ENCODE measurements at regions not wholly inside any gene's neighbourhood (a gene's known extent, or its start where the extent isn't known, plus 50 kb on each side); places are given as distances from the start of the nearest gene placed in this dataset.

DNA sequence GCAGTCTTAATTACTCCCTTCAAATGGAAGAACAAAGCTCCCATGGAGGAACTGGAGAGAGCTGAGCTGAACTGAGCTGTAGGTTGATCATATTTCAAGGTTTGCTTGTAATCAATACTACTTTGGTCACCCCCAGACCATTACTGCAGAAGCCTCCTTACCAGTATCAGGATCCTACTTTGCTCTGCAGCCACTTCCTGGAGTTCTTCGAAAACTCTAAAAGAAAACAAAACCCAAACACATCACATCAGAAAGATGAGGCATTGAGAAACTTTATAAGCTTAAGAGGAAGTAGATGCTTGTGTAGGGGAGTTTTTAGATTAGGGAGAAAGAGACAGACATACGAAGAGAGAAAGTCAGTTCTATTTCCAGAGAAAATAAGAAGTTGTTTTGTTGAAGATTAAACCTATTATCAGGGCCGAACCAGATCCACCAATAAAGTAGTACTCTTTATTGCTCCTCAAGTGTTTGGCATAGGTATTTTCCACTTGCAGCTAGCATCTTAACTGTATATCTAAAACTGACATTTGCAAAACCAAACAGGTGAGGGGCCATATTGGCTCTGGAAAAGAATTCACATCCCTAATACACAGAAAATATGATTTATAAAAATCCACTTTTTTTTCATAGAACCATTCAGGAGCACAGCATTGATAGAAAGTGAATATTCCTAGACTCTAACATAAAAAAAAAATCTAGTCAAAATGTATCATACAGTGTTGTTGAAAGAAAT lies 166.9 kb upstream of the KLF7 start:
- DNase-seq = no peak

DNA sequence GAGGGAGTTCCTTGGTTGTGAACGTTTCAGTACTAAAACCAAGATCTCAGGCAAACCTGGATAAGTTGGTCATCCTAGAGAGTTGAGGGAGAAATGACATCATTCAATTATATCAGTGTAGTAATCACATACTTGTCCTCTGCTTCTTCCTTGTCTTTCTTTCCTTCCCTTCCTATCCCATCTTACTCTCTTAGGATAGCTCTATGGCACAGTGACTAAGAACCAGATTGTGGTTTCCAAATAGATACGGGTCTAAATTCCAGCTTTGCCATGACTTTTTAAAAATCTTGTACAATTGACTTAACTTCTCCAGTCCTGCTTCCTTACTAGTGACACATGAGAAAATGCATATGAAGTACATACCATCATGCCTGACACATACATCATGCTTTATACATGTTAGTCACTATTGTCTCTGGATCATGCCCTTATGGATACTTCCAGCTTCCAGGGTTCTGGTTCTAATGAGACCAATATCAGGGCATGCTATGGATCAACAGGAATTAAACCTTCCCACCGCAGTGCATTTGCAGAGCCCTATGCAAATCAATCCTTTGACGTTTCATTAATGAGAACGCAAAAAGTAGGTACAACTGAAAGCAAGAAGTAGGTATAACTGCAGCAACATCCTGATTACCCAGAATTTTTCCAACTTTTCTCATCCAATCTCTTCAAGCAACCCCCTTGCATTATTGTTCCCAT lies 168.0 kb upstream of the KLF7 start:
- no peak for DNase-seq

GRCh38 chr2:207334301-207334623 lies 168.5 kb upstream of the KLF7 start:
- no peak for DNase-seq

GRCh38 chr2:207334624-207335371 lies 169.1 kb upstream of the KLF7 start:
- peak; percentile 57 for DNase-seq

DNA sequence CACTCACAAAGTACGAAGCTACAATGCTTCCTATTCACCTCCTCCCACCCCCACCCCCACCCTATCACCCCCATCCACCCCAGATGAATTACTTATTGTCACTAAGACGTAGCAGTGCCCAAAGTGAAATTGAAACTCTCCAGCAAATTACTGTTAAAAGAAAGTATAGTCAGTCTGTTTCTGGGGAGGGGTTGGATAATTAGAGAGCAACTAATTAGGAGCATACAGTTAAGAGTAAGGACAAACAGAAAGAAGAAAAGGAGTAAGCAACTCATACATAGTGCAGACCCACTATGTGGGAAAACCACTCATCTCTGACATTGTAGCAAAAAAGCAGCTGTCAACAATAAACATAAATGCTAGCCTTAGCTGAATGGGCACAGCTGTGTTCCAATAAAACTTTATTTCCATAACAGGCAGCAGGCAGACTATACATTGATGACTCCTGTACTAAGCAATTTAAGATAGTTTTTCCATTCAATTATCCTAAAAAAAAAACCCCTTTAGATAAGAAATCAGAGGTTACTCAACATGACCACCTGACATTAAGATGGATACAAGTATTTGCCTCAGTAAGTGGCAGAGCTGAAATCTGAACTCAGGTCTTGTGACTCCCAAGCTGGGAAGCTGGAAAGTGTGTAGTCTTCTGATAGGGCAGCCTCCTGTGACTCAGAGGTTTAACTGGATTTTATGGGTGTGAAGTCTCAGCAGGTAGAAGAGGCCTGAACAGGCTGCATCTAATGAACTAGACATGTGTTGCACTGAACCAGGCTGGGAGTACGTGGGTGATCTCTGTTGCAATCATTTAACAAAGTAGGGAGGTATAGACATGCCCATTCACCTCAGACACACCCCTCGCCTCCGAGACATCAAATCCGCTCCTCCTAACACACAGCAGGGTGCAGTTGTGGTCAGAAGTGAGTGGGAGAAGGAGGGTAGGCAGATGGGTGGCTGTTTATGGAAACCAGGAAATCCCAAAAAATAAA lies 171.8 kb upstream of the KLF7 start:
- peak; percentile 48 for DNase-seq

GRCh38 chr2:207338220-207338607 lies 172.5 kb upstream of the KLF7 start:
- peak; percentile 27 for DNase-seq

DNA sequence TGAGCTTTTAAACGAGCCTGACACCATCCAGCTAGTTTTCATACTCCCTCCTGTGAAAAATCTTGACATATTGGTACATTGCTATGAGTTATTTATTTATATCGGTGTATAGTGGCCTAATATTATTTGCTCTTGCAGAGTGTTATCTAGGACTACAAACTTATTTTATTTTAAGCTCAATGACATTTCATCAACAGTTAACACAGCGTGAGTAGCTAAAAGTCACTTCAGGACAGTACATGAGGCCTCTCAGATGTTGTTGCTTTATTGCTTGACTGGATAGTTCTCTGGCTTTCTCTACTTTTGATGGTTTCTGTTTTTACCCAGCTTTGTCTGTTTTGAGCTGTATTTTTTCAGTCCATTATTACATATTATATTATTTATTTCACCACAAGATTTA lies 172.9 kb upstream of the KLF7 start:
- no peak for DNase-seq

- no peak for DNase-seq
Observed at GRCh38 chr2:207341112-207341750, 175.5 kb upstream of the KLF7 start.

- DNase-seq = no peak
Observed at GRCh38 chr2:207341804-207342203, 176.1 kb upstream of the KLF7 start.

GRCh38 chr2:207344596-207345394 lies 179.0 kb upstream of the KLF7 start:
- peak; percentile 13 for DNase-seq

GRCh38 chr2:207351171-207351570 lies 178.6 kb upstream of the CREB1 start:
- DNase-seq = no peak

DNA sequence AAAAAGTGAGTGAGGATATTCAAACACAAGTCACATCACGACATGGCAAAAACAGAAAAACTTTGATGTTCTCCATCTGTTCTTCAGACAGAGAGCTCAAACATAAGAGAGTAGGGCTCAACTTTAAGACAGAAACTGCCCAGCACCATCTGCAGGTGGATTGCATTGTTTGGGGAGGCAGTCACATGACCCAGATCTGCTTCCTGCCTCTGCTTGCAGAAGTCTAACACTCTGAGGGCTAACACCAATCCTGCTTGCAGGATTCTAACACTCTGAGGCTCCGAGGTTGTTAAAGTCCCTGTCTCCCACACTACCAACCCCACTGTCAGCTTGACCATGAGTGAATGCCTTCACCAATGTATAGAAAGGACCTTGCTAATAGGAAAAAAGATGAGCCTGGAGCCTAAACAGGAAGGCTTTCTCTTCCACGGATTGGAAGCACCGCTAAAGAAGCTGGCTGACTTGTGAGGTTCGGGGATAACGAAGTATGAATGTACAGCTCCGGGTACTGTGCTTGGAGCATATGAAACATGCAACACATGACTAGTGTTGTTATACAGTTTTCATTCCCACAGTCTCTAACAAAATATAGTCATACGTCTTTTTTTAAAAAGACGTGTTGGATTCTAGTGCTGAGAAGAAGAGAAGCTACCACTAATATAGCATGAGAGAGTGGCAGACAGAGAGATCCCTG lies 176.6 kb upstream of the CREB1 start:
- DNase-seq = no peak

- no peak for DNase-seq
Observed at GRCh38 chr2:207353836-207354235, 175.9 kb upstream of the CREB1 start.

GRCh38 chr2:207354462-207354861 lies 175.3 kb upstream of the CREB1 start:
- no peak for DNase-seq

DNA sequence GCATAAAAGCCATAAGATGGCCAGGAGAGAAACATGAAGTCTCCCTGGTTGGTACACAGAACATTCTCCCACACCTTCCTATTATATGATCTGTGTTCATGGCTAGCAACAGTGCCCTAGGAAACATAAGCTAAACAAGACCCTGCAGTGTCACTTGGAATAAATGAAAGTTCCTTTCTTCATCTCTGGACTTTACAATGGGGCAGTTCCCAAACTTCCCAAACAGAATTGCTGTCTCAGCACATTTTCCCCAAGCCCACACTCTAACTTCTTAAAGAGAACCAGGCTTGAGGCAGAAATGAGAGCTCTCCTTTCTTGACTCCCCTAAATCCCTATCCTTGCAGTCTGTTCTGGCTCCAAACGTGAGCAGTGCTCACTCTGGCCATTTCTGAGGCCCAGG lies 173.2 kb upstream of the CREB1 start:
- no peak for DNase-seq

- no peak for DNase-seq
Observed at GRCh38 chr2:207357216-207357615, 172.5 kb upstream of the CREB1 start.

- DNase-seq = no peak
Observed at GRCh38 chr2:207362716-207363115, 167.0 kb upstream of the CREB1 start.

DNA sequence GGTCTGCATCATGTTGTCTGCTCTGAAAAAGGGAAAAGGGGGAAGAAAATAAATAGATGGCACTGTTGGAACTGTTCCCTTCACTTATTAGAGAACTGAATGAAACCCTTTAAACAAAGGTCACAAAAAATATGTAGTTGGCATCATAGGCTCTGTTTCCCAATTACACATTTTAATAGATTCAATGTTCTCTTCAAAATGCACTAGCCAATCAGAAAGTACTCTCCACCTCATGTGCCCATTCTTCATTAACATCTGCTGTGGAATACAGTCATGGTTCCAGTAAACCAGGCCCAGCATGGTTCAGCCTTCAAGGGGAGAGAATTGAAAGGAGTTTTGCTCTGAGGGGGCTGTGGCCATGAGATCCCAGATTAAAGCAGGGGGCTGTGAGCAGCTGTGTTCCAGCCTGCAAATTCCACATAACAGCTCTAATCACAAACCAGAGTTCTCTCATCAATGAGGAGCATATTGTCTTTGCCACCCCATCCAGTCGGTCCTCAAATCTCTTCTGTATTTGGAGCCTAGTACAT lies 165.9 kb upstream of the CREB1 start:
- no peak for DNase-seq

- no peak for DNase-seq
Observed at GRCh38 chr2:207370646-207371045, 159.1 kb upstream of the CREB1 start.

GRCh38 chr2:207371877-207372276 lies 157.9 kb upstream of the CREB1 start:
- no peak for DNase-seq

- no peak for DNase-seq
Observed at GRCh38 chr2:207372483-207372882, 157.3 kb upstream of the CREB1 start.

All from activated CD4-positive, alpha-beta T cell treated with anti-CD3 and anti-CD28 coated beads for 48 hours (primary cell).